ENCODE measurements at regions not wholly inside any gene's neighbourhood (a gene's known extent, or its start where the extent isn't known, plus 50 kb on each side); places are given as distances from the start of the nearest gene placed in this dataset.

- TF ChIP-seq CTCF (conservative IDR thresholded peaks at IDR 0.05; ENCODE audit: low read depth, low read length) (no peak), EZH2 (IDR thresholded peaks at IDR 0.05; ENCODE audit: borderline replicate concordance, low read depth, low read length, poor library complexity, severe bottlenecking) (no peak)
- POLR2A ChIA-PET (ENCODE audit: low non-redundant PET), result no interaction called here
- DNase-seq (ENCODE audit: low spot score), result no peak
- Histone ChIP-seq H3K27ac (ENCODE audit: low read depth, low read length, poor library complexity, severe bottlenecking) (no peak overlapping the region), H3K36me3 (ENCODE audit: insufficient read depth, low read length, poor library complexity, severe bottlenecking) (no peaks in the 10 kb centered on the region), H3K27me3 (replicated peaks; ENCODE audit: insufficient read depth, low read depth, low read length, poor library complexity) (no peaks in the 10 kb centered on the region), H3K4me1 (ENCODE audit: insufficient read depth, low read length, poor library complexity, severe bottlenecking) (no peaks in the 10 kb centered on the region), H3K9me3 (ENCODE audit: low read depth, low read length, poor library complexity, severe bottlenecking) (no peaks in the 10 kb centered on the region), H3K4me3 (ENCODE audit: low read depth, low read length, poor library complexity, severe bottlenecking) (no peak overlapping the region)
- CTCF ChIA-PET, result no interaction called here
- no TSS peak for BruUV-seq (replicated peaks)
- intact Hi-C loops (cut with micrococcal nuclease; ENCODE audit: unreplicated experiment), result no loop called here
These were observed 200.3 kb downstream of the DLL1 start for GRCh38 chr6:170090561-170090960.

GRCh38 chr6:170089963-170090362 lies 200.9 kb downstream of the DLL1 start:
- CTCF ChIA-PET, result no interaction called here
- no peaks in the 10 kb centered on the region for H3K9me3 ChIP-seq (ENCODE audit: low read depth, low read length, poor library complexity, severe bottlenecking)
- no peak for DNase-seq (ENCODE audit: low spot score)
- no peaks in the 10 kb centered on the region for H3K4me1 ChIP-seq (ENCODE audit: insufficient read depth, low read length, poor library complexity, severe bottlenecking)
- H3K36me3 ChIP-seq (ENCODE audit: insufficient read depth, low read length, poor library complexity, severe bottlenecking), result no peaks in the 10 kb centered on the region
- intact Hi-C loops (cut with micrococcal nuclease; ENCODE audit: unreplicated experiment), result no loop called here
- POLR2A ChIA-PET (ENCODE audit: low non-redundant PET), result no interaction called here
- TF ChIP-seq EZH2 (IDR thresholded peaks at IDR 0.05; ENCODE audit: borderline replicate concordance, low read depth, low read length, poor library complexity, severe bottlenecking) (no peak), CTCF (conservative IDR thresholded peaks at IDR 0.05; ENCODE audit: low read depth, low read length) (no peak)
- no peak overlapping the region for H3K4me3 ChIP-seq (ENCODE audit: low read depth, low read length, poor library complexity, severe bottlenecking)
- no TSS peak for BruUV-seq (replicated peaks)
- H3K27ac ChIP-seq (ENCODE audit: low read depth, low read length, poor library complexity, severe bottlenecking), result no peak overlapping the region
- no peaks in the 10 kb centered on the region for H3K27me3 ChIP-seq (replicated peaks; ENCODE audit: insufficient read depth, low read depth, low read length, poor library complexity)

GRCh38 chr6:170088582-170088955 lies 202.3 kb downstream of the DLL1 start:
- no peaks in the 10 kb centered on the region for H3K4me1 ChIP-seq (ENCODE audit: insufficient read depth, low read length, poor library complexity, severe bottlenecking)
- H3K9me3 ChIP-seq (ENCODE audit: low read depth, low read length, poor library complexity, severe bottlenecking), result no peaks in the 10 kb centered on the region
- H3K36me3 ChIP-seq (ENCODE audit: insufficient read depth, low read length, poor library complexity, severe bottlenecking), result no peaks in the 10 kb centered on the region
- ChIA-PET POLR2A (ENCODE audit: low non-redundant PET) (no interaction called here), CTCF (interaction anchor here (0.7 kb wide), 1 partner anchor 9 kb away, joined by 6 read pairs; no protein-coding TSS in a partner anchor)
- no peak overlapping the region for H3K27ac ChIP-seq (ENCODE audit: low read depth, low read length, poor library complexity, severe bottlenecking)
- no peak for DNase-seq (ENCODE audit: low spot score)
- BruUV-seq (replicated peaks), result no TSS peak
- intact Hi-C loops (cut with micrococcal nuclease; ENCODE audit: unreplicated experiment), result no loop called here
- no peak overlapping the region for H3K4me3 ChIP-seq (ENCODE audit: low read depth, low read length, poor library complexity, severe bottlenecking)
- H3K27me3 ChIP-seq (replicated peaks; ENCODE audit: insufficient read depth, low read depth, low read length, poor library complexity), result no peaks in the 10 kb centered on the region
- TF ChIP-seq CTCF (conservative IDR thresholded peaks at IDR 0.05; ENCODE audit: low read depth, low read length) (no peak), EZH2 (IDR thresholded peaks at IDR 0.05; ENCODE audit: borderline replicate concordance, low read depth, low read length, poor library complexity, severe bottlenecking) (no peak)
